ENCODE measurements at regions not wholly inside any gene's neighbourhood (a gene's known extent, or its start where the extent isn't known, plus 50 kb on each side); places are given as distances from the start of the nearest gene placed in this dataset.

DNA sequence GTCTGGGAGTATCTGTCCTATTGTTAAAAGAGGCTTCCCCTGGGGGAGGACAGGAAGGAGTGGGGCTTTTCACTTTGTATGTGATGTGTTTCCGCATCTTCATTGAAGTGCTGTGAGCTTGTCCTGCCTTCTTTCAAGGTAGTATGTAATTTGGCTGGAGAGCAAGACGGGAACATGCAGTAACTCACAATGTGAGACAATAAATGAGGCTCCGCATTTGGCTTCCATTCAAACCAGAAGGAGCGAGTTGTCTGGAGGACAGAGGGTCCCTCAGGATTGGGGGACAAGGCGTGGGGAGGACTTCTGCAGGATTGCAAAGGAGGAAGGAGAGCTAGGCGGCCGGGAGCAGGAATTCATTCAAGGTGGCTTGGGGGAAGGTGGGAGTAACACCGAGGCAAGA, 203.5 kb downstream of the RBFOX3 start:
- ATAC-seq (no peak), DNase-seq (ENCODE audit: low read depth, low spot score) (no peak)
- no TSS peak for BruUV-seq (replicated peaks)
- Histone ChIP-seq H3K9me3 (ENCODE audit: control insufficient read depth, insufficient read depth, low read depth, low read length) (no peaks in the 10 kb centered on the region), H3K4me1 (ENCODE audit: control insufficient read depth, insufficient read depth, low read length) (no peaks in the 10 kb centered on the region), H3K36me3 (ENCODE audit: control insufficient read depth, insufficient read depth, low read length) (no peaks in the 10 kb centered on the region), H3K27ac (ENCODE audit: low read length) (no peak overlapping the region), H3K4me3 (ENCODE audit: low read depth in 2 of 2, low read length in 2 of 2) (no peak overlapping the region), H3K27me3 (ENCODE audit: control insufficient read depth, insufficient read depth, low read length) (peaks cover 28% of the 10 kb centered on the region)
- intact Hi-C loops (cut with micrococcal nuclease; ENCODE audit: unreplicated experiment) (loop anchor here (10.0 kb wide), 1 partner anchor 197 kb away; no protein-coding TSS in a partner anchor), in situ Hi-C loops (cut with HindIII; ENCODE audit: low pct_unique_long_range_greater_than_20kb, low sequenced_read_pairs) (no loop called here)
- ChIA-PET POLR2A (no interaction called here), CTCF (no interaction called here)
- TF ChIP-seq POLR2AphosphoS5 (IDR thresholded peaks at IDR 0.05; ENCODE audit: low read depth, low read length) (no peak), SIN3A (IDR thresholded peaks at IDR 0.05; ENCODE audit: borderline replicate concordance, insufficient read depth, low read depth, low read length) (no peak), TCF7L2 (IDR thresholded peaks at IDR 0.05; ENCODE audit: low read depth, low read length) (no peak)
- TF ChIP-seq, protein P1, sequence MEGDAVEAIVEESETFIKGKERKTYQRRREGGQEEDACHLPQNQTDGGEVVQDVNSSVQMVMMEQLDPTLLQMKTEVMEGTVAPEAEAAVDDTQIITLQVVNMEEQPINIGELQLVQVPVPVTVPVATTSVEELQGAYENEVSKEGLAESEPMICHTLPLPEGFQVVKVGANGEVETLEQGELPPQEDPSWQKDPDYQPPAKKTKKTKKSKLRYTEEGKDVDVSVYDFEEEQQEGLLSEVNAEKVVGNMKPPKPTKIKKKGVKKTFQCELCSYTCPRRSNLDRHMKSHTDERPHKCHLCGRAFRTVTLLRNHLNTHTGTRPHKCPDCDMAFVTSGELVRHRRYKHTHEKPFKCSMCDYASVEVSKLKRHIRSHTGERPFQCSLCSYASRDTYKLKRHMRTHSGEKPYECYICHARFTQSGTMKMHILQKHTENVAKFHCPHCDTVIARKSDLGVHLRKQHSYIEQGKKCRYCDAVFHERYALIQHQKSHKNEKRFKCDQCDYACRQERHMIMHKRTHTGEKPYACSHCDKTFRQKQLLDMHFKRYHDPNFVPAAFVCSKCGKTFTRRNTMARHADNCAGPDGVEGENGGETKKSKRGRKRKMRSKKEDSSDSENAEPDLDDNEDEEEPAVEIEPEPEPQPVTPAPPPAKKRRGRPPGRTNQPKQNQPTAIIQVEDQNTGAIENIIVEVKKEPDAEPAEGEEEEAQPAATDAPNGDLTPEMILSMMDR (IDR thresholded peaks at IDR 0.05) = no peak
- TF ChIP-seq, protein P2, sequence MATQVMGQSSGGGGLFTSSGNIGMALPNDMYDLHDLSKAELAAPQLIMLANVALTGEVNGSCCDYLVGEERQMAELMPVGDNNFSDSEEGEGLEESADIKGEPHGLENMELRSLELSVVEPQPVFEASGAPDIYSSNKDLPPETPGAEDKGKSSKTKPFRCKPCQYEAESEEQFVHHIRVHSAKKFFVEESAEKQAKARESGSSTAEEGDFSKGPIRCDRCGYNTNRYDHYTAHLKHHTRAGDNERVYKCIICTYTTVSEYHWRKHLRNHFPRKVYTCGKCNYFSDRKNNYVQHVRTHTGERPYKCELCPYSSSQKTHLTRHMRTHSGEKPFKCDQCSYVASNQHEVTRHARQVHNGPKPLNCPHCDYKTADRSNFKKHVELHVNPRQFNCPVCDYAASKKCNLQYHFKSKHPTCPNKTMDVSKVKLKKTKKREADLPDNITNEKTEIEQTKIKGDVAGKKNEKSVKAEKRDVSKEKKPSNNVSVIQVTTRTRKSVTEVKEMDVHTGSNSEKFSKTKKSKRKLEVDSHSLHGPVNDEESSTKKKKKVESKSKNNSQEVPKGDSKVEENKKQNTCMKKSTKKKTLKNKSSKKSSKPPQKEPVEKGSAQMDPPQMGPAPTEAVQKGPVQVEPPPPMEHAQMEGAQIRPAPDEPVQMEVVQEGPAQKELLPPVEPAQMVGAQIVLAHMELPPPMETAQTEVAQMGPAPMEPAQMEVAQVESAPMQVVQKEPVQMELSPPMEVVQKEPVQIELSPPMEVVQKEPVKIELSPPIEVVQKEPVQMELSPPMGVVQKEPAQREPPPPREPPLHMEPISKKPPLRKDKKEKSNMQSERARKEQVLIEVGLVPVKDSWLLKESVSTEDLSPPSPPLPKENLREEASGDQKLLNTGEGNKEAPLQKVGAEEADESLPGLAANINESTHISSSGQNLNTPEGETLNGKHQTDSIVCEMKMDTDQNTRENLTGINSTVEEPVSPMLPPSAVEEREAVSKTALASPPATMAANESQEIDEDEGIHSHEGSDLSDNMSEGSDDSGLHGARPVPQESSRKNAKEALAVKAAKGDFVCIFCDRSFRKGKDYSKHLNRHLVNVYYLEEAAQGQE (IDR thresholded peaks at IDR 0.05; ENCODE audit: insufficient read depth in 1 of 2, low read depth in 2 of 2, low read length in 1 of 2) = no peak

- no TSS peak for BruUV-seq (replicated peaks)
- POLR2A ChIA-PET = no interaction called here
- CTCF ChIA-PET = interaction anchor here (1.0 kb wide), 1 partner anchor 13 kb away, joined by 4 read pairs; no protein-coding TSS in a partner anchor
Measured at GRCh38 chr17:79406316-79406715, 204.5 kb downstream of the RBFOX3 start.

More at GRCh38 chr17:79406316-79406715, 204.5 kb downstream of the RBFOX3 start:
- H3K27ac ChIP-seq (ENCODE audit: low read length) = no peak overlapping the region
- 0 out of 2 replicates have a peak, but pooled peaks cover 3% of the 10 kb centered on the region for H3K4me1 ChIP-seq (ENCODE audit: control insufficient read depth, insufficient read depth, low read length)
- no peaks in the 10 kb centered on the region for H3K36me3 ChIP-seq (ENCODE audit: control insufficient read depth, insufficient read depth, low read length)
- TF ChIP-seq, protein P1 (IDR thresholded peaks at IDR 0.05) = no peak
- TF ChIP-seq TCF7L2 (IDR thresholded peaks at IDR 0.05; ENCODE audit: low read depth, low read length) (no peak), POLR2AphosphoS5 (IDR thresholded peaks at IDR 0.05; ENCODE audit: low read depth, low read length) (no peak), SIN3A (IDR thresholded peaks at IDR 0.05; ENCODE audit: borderline replicate concordance, insufficient read depth, low read depth, low read length) (no peak)
- TF ChIP-seq, protein P2 (IDR thresholded peaks at IDR 0.05; ENCODE audit: insufficient read depth in 1 of 2, low read depth in 2 of 2, low read length in 1 of 2) = no peak
- intact Hi-C loops (cut with micrococcal nuclease; ENCODE audit: unreplicated experiment) = loop anchor here (10.0 kb wide), 1 partner anchor 198 kb away; no protein-coding TSS in a partner anchor
- ATAC-seq = no peak
- H3K9me3 ChIP-seq (ENCODE audit: control insufficient read depth, insufficient read depth, low read depth, low read length) = no peaks in the 10 kb centered on the region
- H3K4me3 ChIP-seq (ENCODE audit: low read depth in 2 of 2, low read length in 2 of 2) = no peak overlapping the region
- in situ Hi-C loops (cut with HindIII; ENCODE audit: low pct_unique_long_range_greater_than_20kb, low sequenced_read_pairs) = no loop called here
- H3K27me3 ChIP-seq (ENCODE audit: control insufficient read depth, insufficient read depth, low read length) = peaks cover 28% of the 10 kb centered on the region
- no peak for DNase-seq (ENCODE audit: low read depth, low spot score)
